Smooth muscle cell of the brain vasculature (primary cell): ENCODE measurements at regions not wholly inside any gene's neighbourhood (a gene's known extent, or its start where the extent isn't known, plus 50 kb on each side); places are given as distances from the start of the nearest gene placed in this dataset.

ENCODE experiments used
- DNase-seq: peaks from one replicate; pipeline ENCODE4 v3.0.0-alpha.2; 2012; ENCODE audit warnings: low read depth, low spot score

DNA sequence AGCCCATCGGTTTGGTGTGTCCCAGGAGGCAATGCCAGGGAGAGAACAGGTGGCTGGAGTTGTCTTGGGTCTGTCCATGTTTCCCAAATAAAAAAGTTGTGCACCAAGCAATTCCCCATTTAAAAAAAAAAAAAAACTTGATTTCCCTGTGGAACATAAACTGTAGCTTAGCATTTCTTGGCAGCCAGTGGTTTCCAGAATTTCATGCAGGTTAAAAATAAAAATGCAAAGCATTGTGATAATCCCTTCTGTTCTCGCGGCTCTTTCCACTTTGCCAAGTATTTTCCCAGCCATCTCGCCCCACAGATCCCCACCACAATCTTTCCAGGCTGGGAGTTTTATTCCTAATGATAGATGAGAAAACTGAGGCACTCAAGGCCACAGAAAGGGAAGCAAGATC is 51.4 kb upstream of the MSX1 start:
- no peak for DNase-seq

- no peak for DNase-seq
These were observed 53.6 kb upstream of the MSX1 start for GRCh38 chr4:4805887-4806286.

GRCh38 chr4:4803912-4804296 is 55.6 kb upstream of the MSX1 start:
- no peak for DNase-seq

GRCh38 chr4:4803216-4803911 is 56.1 kb upstream of the MSX1 start:
- DNase-seq: no peak

GRCh38 chr4:4800646-4801408 is 58.6 kb upstream of the MSX1 start:
- no peak for DNase-seq

DNA sequence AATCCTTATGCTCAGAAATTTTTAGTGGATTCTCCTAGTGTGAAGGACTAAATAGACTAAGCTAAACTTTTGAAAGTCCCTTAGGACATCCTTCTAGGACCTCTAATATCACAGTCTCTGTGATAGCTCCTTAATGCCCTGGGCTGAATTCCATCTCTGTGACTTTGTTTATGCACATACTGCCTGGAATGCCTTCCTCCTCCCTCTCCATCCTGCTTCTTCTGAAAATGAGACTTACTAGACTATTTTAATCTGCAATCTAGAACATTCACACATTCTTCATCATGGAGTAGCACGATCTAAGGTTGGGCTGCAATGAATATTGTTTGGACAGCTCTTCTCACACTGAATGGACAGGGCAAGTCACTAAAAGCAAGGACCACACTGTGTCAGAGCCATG is 65.0 kb upstream of the MSX1 start:
- no peak for DNase-seq

- DNase-seq: no peak
These were observed 67.0 kb upstream of the MSX1 start for GRCh38 chr4:4792466-4792865.

DNA sequence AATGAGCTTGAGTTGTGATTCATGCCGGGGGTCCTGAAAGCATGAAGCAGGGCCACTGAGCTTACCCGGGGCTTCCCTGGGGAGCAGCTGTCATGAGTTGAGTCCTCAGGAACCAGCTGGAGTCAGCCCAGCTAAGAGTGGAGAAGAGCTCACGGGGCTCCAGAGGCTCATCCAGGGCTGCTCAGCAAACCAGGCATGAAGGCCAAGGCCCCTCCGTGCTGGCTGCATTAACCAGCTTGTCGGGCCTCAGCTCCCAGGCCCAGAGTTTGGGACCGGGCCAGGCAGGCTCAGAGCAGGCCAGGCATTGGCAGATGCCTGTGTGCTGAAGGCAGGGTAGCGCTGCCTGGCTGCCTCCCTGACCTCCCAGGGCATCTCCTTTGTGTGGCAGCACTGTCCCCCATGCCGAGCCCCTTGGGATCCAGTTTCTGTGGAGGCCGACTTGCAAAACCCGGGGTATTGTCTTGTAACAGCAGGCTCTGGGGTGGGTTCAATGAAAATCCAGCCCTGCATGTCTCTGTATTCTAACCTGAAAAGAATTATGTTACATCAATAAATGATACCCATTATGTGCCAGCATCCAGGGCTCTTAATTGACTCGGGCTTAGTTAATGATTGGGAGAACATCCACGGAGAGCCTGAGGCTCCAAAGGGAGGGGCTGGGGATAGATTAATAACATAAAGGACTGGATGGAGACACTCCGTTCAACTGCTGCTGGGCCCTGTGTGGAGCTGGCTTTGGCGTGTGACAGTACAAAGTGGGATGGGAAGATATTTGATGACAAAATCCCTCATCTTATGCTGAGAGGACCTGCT is 68.0 kb upstream of the MSX1 start:
- DNase-seq: no peak

- no peak for DNase-seq
These were observed 70.0 kb upstream of the MSX1 start for GRCh38 chr4:4789462-4789861.

DNA sequence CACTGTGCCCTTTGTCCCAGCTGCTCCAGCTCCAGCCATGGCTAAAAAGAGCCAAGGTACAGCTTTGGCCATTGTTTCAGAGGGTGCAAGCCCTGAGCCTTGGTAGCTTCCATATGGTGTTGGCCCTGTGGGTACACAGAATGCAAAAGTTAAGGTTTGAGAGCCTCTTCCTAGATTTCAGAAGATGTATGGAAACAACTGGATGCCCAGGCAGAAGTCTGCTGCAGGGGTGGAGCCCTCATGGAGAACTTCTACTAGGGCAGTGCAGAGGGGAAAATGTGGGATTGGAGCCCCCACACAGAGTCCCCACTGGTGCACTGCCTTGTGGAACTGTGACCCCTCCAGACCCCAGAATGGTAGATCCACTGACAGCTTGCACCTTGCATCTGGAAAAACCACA is 70.9 kb upstream of the MSX1 start:
- no peak for DNase-seq

GRCh38 chr4:4787421-4787820 is 72.0 kb upstream of the MSX1 start:
- DNase-seq: no peak

DNA sequence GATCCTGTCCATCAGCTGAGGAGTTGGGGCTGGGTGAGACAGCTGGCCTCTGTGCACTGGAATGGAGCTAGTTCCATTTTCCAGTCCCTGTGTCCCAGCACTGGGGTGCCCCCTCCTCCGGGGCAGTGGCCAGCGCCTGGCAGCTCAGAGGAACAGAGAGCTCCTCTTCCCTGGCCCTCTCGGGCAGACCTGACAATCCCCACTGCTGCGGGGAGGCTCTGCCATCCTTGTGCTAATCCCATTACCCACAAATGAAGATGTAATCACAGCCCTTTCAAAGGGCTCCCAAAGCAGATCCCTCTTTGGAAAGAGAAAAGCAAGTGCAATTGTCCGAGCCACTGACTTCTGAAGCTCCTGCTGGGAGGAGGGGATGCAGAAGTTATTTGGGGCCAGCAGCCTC is 75.1 kb upstream of the MSX1 start:
- DNase-seq: no peak

- no peak for DNase-seq
These were observed 75.6 kb upstream of the MSX1 start for GRCh38 chr4:4783847-4784246.

DNA sequence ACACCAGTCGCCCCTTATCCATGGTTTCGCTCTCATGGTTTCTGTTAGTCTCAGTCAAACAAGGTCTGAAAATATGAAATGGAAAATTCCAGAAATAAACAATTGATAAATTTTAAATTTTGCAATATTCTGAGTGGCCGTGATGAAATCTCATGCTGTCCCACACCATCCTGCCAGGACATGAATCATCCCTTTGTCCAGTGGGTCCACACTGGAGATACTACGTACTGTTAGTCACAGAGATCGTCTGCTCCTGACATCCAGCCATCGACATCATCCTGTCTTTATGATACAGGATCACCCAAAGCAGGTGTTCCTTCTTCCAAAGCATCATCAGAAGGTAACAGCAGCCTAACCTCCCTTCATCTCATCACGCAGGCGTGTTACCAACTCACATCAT is 76.5 kb upstream of the MSX1 start:
- no peak for DNase-seq

GRCh38 chr4:4781936-4782707 is 77.3 kb upstream of the MSX1 start:
- no peak for DNase-seq

- no peak for DNase-seq
These were observed 78.7 kb upstream of the MSX1 start for GRCh38 chr4:4780729-4781244.

DNA sequence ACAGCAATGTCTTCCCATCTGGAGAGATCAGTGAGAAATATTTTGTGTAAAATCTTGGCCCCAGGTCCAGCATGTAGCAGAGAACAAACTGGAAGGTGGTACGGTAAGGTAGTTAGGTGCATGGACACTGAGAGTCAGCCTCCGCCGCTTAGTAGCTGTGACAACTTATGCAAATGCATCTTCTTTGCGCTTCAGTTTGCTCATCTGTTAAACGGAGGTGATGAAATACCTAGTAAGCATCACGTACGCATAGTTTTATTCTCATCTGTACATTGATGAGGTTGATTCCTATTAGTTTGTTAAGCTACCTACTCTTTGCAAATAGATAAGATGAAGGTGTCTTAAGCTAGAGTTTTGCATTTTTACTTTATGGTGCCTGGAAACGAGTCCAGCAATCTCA is 80.0 kb upstream of the MSX1 start:
- no peak for DNase-seq

DNA sequence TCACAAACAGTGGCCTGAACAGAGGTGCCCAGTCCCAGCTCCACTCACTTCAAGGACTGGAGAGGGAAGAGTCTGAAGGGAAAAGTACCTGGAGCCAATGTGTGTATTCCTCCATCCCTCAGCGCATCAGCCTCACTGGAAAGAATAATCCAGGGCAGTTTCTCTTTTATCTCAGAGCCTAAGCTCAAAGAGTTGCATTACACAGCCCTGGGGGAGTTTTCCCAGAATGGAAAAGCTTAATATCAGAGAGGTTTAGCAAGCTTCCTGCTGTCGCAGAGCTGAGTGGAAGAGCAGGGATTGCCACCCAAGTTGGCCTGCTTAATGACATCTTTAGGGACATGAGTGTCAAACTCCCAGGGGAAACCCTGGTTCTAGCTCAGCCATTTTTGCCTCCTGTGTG is 80.4 kb upstream of the MSX1 start:
- no peak for DNase-seq

- DNase-seq: no peak
These were observed 80.9 kb upstream of the MSX1 start for GRCh38 chr4:4778554-4778953.

GRCh38 chr4:4776934-4777333 is 82.5 kb upstream of the MSX1 start:
- DNase-seq: no peak

DNA sequence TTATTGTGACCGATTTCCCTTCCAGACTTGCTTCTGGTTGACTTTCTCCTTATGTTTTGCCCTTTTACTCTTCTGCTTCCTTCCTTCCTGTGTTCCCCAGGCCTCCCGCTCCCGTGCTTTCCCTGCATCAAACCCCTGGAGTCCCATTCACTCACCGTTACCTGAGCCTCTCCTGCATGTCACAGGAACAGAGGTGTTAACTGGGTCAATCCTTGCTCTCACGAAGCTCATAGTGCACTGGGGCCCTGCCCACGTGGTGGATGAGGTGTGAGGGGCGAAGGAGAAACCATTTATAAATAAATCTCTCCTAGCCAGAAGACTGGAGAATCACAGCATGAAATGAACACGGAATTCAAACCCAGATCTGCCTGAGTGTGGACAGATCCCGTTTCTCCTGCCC is 83.1 kb upstream of the MSX1 start:
- no peak for DNase-seq
